H7 (cell line): ENCODE measurements at regions not wholly inside any gene's neighbourhood (a gene's known extent, or its start where the extent isn't known, plus 50 kb on each side); places are given as distances from the start of the nearest gene placed in this dataset.

ENCODE experiments used
- DNase-seq: peaks from one replicate; pipeline ENCODE4 v3.0.0; 2012
- H3K27me3 ChIP-seq: 2 replicates; pipeline ENCODE4 v1.6.0; 2011; ENCODE audit warnings: mild to moderate bottlenecking, low read length; ENCODE audit not compliant: control insufficient read depth, insufficient read depth
- H3K36me3 ChIP-seq: replicated peaks from 2 replicates; pipeline ENCODE4 v1.5.1; 2011; ENCODE audit warnings: low read length; ENCODE audit not compliant: control insufficient read depth, insufficient read depth
- H3K4me3 ChIP-seq: 2 replicates; pipeline ENCODE4 v1.5.1; 2011; ENCODE audit warnings: low read depth, mild to moderate bottlenecking, control low read depth, low read length, moderate library complexity; ENCODE audit not compliant: insufficient read depth

GRCh38 chr1:8267307-8267706 lies 50.6 kb upstream of the SLC45A1 start:
- Histone ChIP-seq H3K4me3 (no peak overlapping the region), H3K36me3 (no peaks in the 10 kb centered on the region), H3K27me3 (no peaks in the 10 kb centered on the region)
- no peak for DNase-seq

- H3K4me3 ChIP-seq = no peak overlapping the region
- no peak for DNase-seq
- no peaks in the 10 kb centered on the region for H3K27me3 ChIP-seq
- H3K36me3 ChIP-seq = no peaks in the 10 kb centered on the region
Measured at GRCh38 chr1:8266436-8267165, 51.3 kb upstream of the SLC45A1 start.

DNA sequence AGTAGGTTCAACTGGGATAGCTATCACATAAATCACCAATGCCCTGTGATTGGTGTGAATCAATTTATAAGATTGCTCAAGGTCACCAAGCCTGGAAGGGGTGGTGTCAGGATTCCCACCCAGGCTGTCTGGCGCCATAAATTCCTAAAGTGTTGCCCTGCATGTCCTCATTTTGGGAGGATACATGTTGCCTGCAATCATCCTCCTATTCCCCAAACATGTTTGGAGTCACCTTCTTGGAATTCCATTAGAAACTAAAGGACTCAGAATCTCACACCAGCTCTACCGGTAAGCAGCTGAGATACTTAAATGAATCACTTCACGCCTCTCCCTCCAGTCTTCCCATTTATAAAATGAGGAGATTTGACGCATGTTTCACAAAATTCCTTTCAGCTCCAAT lies 54.1 kb upstream of the SLC45A1 start:
- no peak overlapping the region for H3K4me3 ChIP-seq
- no peak for DNase-seq
- H3K36me3 ChIP-seq = no peaks in the 10 kb centered on the region
- H3K27me3 ChIP-seq = no peaks in the 10 kb centered on the region

- no peak for DNase-seq
- no peaks in the 10 kb centered on the region for H3K36me3 ChIP-seq
- no peaks in the 10 kb centered on the region for H3K27me3 ChIP-seq
- no peak overlapping the region for H3K4me3 ChIP-seq
Measured at GRCh38 chr1:8261398-8261762, 56.5 kb upstream of the SLC45A1 start.

DNA sequence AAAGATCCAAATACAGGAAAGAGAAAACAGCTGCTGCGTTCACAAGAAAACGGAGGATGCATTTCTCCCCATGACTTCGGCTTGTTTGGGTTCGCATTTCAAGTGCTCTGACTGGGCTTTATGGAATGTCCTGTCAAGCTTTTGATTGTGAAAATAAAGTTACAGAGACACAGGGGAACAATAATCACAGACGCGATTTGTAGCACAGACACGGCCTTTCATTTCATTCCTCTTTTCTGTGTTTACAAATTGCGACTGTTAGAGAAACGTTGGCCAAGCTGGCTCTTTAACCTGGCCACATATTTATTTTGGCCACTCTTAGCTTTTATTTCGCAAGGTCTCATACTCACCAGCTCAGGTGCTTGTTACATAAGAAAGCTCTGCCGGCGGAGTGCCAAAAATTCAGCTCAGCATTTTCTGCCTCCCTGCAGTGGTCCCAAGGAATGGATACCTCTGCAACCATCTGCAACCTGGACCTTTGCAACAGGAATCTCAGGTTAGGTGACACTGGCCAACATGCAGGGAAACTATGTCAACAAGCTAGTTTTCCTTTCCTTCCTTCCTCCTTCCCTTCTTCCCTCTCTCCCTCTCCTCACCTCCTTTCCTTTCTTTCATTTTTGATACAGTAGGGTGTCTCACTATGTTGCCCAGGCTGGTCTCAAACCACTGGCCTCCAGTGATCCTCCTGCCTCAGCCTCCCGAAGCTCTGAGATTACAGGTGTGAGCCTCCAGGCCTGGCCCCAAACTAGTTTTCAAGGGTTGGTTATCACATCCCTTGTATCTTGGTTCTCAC lies 58.2 kb upstream of the SLC45A1 start:
- Histone ChIP-seq H3K36me3 (no peaks in the 10 kb centered on the region), H3K27me3 (no peaks in the 10 kb centered on the region), H3K4me3 (no peak overlapping the region)
- no peak for DNase-seq

- DNase-seq = no peak
- no peaks in the 10 kb centered on the region for H3K36me3 ChIP-seq
- H3K4me3 ChIP-seq = no peak overlapping the region
- no peaks in the 10 kb centered on the region for H3K27me3 ChIP-seq
Measured at GRCh38 chr1:8257621-8258020, 60.3 kb upstream of the SLC45A1 start.

- H3K4me3 ChIP-seq = no peak overlapping the region
- DNase-seq = no peak
- H3K36me3 ChIP-seq = no peaks in the 10 kb centered on the region
- H3K27me3 ChIP-seq = no peaks in the 10 kb centered on the region
Measured at GRCh38 chr1:8256321-8256720, 61.6 kb upstream of the SLC45A1 start.

DNA sequence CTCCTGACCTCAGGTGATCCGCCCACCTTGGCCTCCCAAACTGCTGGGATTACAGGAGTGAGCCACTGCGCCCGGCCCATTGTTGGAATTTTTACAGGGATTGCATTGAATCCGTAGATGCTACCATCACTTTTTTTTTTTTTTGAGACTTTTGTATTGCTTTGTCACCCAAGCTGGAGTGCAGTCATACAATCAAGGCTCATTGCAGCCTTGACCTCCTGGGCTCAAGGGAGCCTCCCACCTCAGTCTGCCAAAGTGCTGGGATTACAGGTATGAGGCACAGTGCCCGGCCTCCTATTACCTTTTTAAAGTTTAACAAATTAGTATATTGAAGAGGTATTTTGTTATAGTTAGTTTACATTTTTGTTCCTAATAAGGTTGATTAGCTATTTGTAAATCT lies 62.2 kb upstream of the SLC45A1 start:
- H3K4me3 ChIP-seq = no peak overlapping the region
- no peaks in the 10 kb centered on the region for H3K27me3 ChIP-seq
- no peaks in the 10 kb centered on the region for H3K36me3 ChIP-seq
- DNase-seq = no peak

- DNase-seq = no peak
- H3K4me3 ChIP-seq = no peak overlapping the region
- no peaks in the 10 kb centered on the region for H3K36me3 ChIP-seq
- no peaks in the 10 kb centered on the region for H3K27me3 ChIP-seq
Measured at GRCh38 chr1:8252266-8252951, 65.5 kb upstream of the SLC45A1 start.

DNA sequence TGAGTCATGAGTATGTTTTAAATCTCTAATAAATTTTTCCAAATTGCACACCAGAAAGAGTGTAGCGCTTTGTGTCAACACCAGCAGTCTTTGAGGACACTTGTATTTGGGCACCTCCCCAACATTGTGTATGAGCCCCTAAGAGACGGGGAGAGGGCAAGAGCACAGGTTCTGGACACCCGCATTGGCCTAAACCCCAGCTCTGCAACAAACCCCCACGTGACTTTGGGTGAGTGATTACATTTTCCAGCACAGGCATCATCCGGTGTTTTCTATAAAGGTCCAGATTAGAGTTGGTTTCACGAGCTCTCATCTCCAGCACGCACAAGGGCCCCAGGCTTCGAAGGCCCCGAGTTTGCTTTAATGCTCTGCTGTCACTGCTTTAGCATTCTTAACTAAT lies 66.3 kb upstream of the SLC45A1 start:
- Histone ChIP-seq H3K36me3 (no peaks in the 10 kb centered on the region), H3K27me3 (no peaks in the 10 kb centered on the region), H3K4me3 (no peak overlapping the region)
- DNase-seq = no peak

DNA sequence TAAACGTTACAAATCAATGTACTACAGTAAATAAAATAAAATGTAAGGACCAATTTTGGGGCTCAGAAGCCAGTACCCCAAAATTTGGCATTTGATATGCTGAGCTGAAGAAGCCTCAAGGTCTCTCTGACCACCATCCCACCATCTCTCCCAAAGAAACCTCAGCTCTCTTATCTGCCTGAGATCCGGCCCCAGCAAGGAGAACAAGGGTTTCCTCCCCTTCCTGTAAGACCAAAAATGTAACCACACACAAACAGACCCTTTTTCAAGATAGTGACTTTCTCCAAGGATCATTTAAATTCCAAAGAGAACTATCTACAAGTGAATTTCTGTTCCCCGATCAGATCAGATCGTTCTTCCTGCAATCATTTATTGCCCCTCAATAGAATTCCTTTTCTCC lies 68.1 kb upstream of the SLC45A1 start:
- no peak overlapping the region for H3K4me3 ChIP-seq
- H3K36me3 ChIP-seq = no peaks in the 10 kb centered on the region
- no peak for DNase-seq
- H3K27me3 ChIP-seq = no peaks in the 10 kb centered on the region

- no peaks in the 10 kb centered on the region for H3K27me3 ChIP-seq
- no peak for DNase-seq
- H3K4me3 ChIP-seq = no peak overlapping the region
- H3K36me3 ChIP-seq = no peaks in the 10 kb centered on the region
Measured at GRCh38 chr1:8247811-8248436, 70.0 kb upstream of the SLC45A1 start.

GRCh38 chr1:8244304-8244703 lies 73.6 kb upstream of the SLC45A1 start:
- Histone ChIP-seq H3K27me3 (no peaks in the 10 kb centered on the region), H3K36me3 (no peaks in the 10 kb centered on the region), H3K4me3 (no peak overlapping the region)
- no peak for DNase-seq

DNA sequence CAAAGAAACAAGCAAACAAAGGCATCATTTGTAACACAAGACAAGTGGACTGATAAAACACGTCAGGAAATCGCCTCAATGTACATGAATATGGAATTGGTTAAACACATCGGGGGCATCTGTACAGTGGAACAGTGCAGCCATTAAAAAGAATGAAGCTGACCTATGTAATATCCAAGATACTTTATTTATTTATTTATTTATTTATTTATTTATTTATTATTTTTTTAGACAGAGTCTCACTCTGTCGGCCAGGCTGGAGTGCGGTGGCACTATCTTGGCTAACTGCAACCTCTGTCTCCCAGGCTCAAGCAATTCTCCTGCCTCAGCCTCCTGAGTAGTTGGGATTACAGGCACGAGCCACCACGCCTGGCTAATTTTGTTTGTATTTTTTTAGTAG lies 75.4 kb upstream of the SLC45A1 start:
- H3K36me3 ChIP-seq = no peaks in the 10 kb centered on the region
- DNase-seq = no peak

More for the DNA sequence above, 75.4 kb upstream of the SLC45A1 start:
- Histone ChIP-seq H3K4me3 (no peak overlapping the region), H3K27me3 (no peaks in the 10 kb centered on the region)
